Uterus (tissue), 2 donors: ENCODE measurements at regions not wholly inside any gene's neighbourhood (a gene's known extent, or its start where the extent isn't known, plus 50 kb on each side); places are given as distances from the start of the nearest gene placed in this dataset.

Experiments used
- CTCF ChIP-seq, 4 experiments: fragments of 200-600 bp in 2 of 4; fragments of 450-650 bp in 2 of 4; sonication (generic) in 2 of 4; IDR thresholded peaks; one replicate each; pipeline ENCODE4 v1.5.1; 2016 to 2019; ENCODE audit warnings: antibody characterized with exemption in 4 of 4, mild to moderate bottlenecking in 2 of 4, moderate library complexity in 1 of 4
- POLR2A ChIP-seq, 2 donors: fragments of 450-650 bp; IDR thresholded peaks; one replicate each; pipeline ENCODE4 v1.6.1; 2016; ENCODE audit warnings: antibody characterized with exemption in 2 of 2, mild to moderate bottlenecking in 1 of 2, moderate library complexity in 1 of 2

GRCh38 chr4:125482822-125483221, 168.1 kb downstream of the FAT4 start:
- TF ChIP-seq CTCF (IDR thresholded peaks at IDR 0.05) (no peak), POLR2A (IDR thresholded peaks at IDR 0.05) (no peak)
